ENCODE measurements at regions not wholly inside any gene's neighbourhood (a gene's known extent, or its start where the extent isn't known, plus 50 kb on each side); places are given as distances from the start of the nearest gene placed in this dataset.

DNA sequence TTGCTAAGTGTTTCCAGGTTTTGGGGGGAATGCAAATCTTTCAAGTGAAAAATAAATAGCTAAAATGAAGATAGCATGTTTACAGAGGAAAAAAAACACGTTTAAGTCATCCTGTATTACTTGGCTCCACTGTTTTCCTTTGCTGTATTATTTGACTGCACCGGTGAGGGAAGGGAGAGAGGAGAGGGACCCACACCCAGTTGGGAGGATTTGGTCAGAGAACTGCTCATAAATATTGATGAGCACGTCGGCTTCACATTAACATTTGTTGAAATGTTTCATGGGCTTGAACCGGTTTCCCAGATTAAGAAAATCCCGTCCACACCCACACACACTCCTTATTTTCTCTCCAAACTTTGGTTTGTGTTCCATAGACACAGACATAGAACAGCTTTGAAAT lies 493.8 kb upstream of the MGMT start:
- H3K4me3 Mint-ChIP-seq: no peak overlapping the region

DNA sequence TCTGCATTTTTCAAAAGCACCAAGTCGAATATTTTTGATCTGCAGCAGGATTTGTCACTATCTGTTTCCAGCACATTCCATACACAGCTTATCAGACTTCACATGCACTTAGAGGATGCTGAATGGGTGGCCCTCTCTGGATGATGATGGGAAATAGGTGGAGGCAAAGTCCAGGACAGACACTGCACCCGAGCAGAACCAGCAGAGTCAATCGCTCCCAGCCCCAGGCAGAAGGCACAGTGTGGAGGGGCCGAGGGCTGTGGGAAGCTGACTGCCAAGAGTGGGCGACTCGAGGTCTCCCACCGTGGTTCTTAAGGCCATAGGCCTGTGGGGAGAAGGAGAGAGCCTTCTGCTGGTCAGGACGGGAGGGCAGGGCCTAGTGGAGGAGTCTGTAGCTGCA lies 490.2 kb upstream of the MGMT start:
- H3K27ac Mint-ChIP-seq: no peak overlapping the region
- H3K4me1 Mint-ChIP-seq (ENCODE audit: unreplicated experiment): peaks cover 5% of the 10 kb centered on the region
- no peaks in the 10 kb centered on the region for H3K9me3 Mint-ChIP-seq
- DNase-seq (ENCODE audit: extremely low spot score, unreplicated experiment): no peak
- no peaks in the 10 kb centered on the region for H3K36me3 Mint-ChIP-seq
- TF ChIP-seq, protein P1, sequence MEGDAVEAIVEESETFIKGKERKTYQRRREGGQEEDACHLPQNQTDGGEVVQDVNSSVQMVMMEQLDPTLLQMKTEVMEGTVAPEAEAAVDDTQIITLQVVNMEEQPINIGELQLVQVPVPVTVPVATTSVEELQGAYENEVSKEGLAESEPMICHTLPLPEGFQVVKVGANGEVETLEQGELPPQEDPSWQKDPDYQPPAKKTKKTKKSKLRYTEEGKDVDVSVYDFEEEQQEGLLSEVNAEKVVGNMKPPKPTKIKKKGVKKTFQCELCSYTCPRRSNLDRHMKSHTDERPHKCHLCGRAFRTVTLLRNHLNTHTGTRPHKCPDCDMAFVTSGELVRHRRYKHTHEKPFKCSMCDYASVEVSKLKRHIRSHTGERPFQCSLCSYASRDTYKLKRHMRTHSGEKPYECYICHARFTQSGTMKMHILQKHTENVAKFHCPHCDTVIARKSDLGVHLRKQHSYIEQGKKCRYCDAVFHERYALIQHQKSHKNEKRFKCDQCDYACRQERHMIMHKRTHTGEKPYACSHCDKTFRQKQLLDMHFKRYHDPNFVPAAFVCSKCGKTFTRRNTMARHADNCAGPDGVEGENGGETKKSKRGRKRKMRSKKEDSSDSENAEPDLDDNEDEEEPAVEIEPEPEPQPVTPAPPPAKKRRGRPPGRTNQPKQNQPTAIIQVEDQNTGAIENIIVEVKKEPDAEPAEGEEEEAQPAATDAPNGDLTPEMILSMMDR (conservative IDR thresholded peaks at IDR 0.05): no peak
- H3K27me3 Mint-ChIP-seq: peaks cover 4% of the 10 kb centered on the region
- H3K4me3 Mint-ChIP-seq: no peak overlapping the region

More for the DNA sequence above, 493.8 kb upstream of the MGMT start:
- TF ChIP-seq, protein P1 (conservative IDR thresholded peaks at IDR 0.05): no peak
- Mint-ChIP-seq H3K9me3 (no peaks in the 10 kb centered on the region), H3K4me1 (ENCODE audit: unreplicated experiment) (peaks cover 5% of the 10 kb centered on the region), H3K27ac (no peak overlapping the region), H3K36me3 (no peaks in the 10 kb centered on the region), H3K27me3 (peaks cover 14% of the 10 kb centered on the region)
- DNase-seq (ENCODE audit: extremely low spot score, unreplicated experiment): no peak

DNA sequence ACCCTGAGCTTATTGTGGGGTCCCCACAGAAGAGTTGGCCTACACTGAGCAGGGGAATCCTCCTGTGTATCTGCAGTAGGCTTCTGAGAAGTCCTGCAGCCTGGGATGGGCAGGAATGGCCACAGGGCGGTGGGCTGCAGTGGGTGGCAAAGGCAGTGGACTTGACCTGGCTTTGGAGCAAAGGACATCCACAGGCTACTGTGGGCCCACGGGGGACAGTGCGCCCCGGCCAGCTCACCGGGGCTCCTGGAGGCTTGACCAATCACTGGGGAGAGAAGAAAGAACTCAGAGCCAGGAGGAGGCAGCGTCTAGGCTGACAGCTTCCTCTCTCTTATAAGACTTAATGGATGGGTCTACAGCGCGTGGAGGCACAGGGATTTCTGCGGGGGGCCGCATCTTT lies 488.8 kb upstream of the MGMT start:
- Mint-ChIP-seq H3K4me1 (ENCODE audit: unreplicated experiment) (peaks cover under 1% of the 10 kb centered on the region), H3K27me3 (peaks cover 4% of the 10 kb centered on the region), H3K9me3 (no peaks in the 10 kb centered on the region), H3K4me3 (no peak overlapping the region), H3K36me3 (no peaks in the 10 kb centered on the region), H3K27ac (no peak overlapping the region)
- TF ChIP-seq, protein P1 (conservative IDR thresholded peaks at IDR 0.05): no peak
- DNase-seq (ENCODE audit: extremely low spot score, unreplicated experiment): no peak

DNA sequence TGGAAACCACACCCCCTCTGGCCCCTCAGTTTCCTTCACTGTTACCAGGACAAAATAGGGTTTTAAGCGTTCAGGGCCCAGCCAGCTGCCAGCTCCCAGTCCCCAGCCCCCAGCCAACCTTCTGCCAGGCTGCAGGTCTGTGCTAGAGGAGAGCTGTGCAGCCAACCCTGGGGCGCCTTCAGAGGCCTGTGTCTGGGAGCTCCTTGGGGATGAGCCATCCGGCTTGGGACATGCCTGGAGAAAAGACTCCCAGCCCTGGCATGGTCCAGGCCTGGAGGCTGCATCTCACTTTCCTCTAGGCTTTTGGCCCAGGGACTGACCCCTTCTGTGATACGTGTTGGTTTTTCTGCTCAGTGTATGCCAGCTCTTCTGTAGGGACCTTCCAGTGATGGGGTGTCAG lies 487.6 kb upstream of the MGMT start:
- TF ChIP-seq, protein P1 (conservative IDR thresholded peaks at IDR 0.05): no peak
- Mint-ChIP-seq H3K4me1 (ENCODE audit: unreplicated experiment) (no peaks in the 10 kb centered on the region), H3K27me3 (peaks cover 4% of the 10 kb centered on the region), H3K27ac (no peak overlapping the region), H3K4me3 (no peak overlapping the region), H3K36me3 (no peaks in the 10 kb centered on the region), H3K9me3 (no peaks in the 10 kb centered on the region)
- DNase-seq (ENCODE audit: extremely low spot score, unreplicated experiment): no peak

DNA sequence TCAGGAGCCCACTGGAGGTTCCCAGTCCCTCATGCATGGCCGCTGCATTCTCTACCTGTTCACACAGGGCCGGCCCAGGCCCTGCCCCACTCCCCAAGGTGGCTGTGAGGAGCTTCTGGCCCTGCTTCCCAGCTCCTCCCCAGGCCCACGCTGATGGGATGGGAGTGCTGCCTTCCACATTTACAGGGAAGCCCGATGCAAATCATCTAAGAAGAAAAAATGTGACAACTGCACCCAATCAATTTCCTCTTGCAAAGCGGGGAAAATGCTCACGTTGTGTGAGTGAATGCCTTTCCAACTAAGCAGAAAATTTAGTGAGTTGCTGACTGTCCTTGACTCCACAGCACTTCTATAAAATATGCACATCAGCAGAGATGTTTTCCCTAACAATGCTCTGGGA lies 485.8 kb upstream of the MGMT start:
- no peaks in the 10 kb centered on the region for H3K27me3 Mint-ChIP-seq
- no peak overlapping the region for H3K4me3 Mint-ChIP-seq
- H3K9me3 Mint-ChIP-seq: no peaks in the 10 kb centered on the region
- no peaks in the 10 kb centered on the region for H3K36me3 Mint-ChIP-seq
- no peak for DNase-seq (ENCODE audit: extremely low spot score, unreplicated experiment)
- no peaks in the 10 kb centered on the region for H3K4me1 Mint-ChIP-seq (ENCODE audit: unreplicated experiment)
- TF ChIP-seq, protein P1 (conservative IDR thresholded peaks at IDR 0.05): no peak
- no peak overlapping the region for H3K27ac Mint-ChIP-seq

Data from type B pancreatic cell (in vitro differentiated cells).